ENCODE measurements at regions not wholly inside any gene's neighbourhood (a gene's known extent, or its start where the extent isn't known, plus 50 kb on each side); places are given as distances from the start of the nearest gene placed in this dataset.

DNA sequence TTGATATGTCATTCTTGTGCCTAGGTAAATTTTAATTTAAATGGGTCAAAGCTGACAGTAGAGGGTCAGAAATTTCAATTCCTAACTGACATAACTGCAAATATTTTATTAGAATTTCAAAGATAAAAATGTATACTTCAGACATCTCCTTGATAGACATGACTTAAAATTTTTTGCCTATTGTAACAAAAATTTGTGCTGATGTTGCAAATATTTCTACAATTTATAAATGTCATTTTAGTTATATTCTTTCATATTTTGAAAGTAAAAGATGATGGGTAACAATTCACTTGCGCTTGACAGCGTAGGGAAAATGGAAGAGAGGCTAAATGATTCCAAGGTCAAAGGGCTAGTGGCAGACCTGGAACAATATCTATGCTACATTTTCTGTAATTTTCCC, 220.3 kb upstream of the ST8SIA4 start:
- Histone ChIP-seq H3K79me2 (ENCODE audit: insufficient read depth, low read length) (no peaks in the 10 kb centered on the region), H3K36me3 (ENCODE audit: low read length) (0 out of 2 replicates have a peak, but pooled peaks cover 2% of the 10 kb centered on the region), H3K27ac (ENCODE audit: low read depth, low read length) (no peak overlapping the region), H3K27me3 (ENCODE audit: low read length) (no peaks in the 10 kb centered on the region), H2AFZ (ENCODE audit: low read depth, low read length, severe bottlenecking) (no peak overlapping the region), H3K9ac (ENCODE audit: low read length) (no peak overlapping the region), H3K4me3 (ENCODE audit: insufficient read depth, low read length, poor library complexity, severe bottlenecking) (no peak overlapping the region), H3K9me3 (ENCODE audit: insufficient read depth, low read length) (no peaks in the 10 kb centered on the region), H3F3A (ENCODE audit: insufficient read depth) (no peaks in the 10 kb centered on the region), H3K4me2 (ENCODE audit: low read depth, low read length, poor library complexity, severe bottlenecking) (no peak overlapping the region), H4K20me1 (ENCODE audit: low read depth, low read length) (no peaks in the 10 kb centered on the region), H3K9me2 (replicated peaks; ENCODE audit: insufficient read depth, low read length) (no peaks in the 10 kb centered on the region)
- TF ChIP-seq, protein P1, sequence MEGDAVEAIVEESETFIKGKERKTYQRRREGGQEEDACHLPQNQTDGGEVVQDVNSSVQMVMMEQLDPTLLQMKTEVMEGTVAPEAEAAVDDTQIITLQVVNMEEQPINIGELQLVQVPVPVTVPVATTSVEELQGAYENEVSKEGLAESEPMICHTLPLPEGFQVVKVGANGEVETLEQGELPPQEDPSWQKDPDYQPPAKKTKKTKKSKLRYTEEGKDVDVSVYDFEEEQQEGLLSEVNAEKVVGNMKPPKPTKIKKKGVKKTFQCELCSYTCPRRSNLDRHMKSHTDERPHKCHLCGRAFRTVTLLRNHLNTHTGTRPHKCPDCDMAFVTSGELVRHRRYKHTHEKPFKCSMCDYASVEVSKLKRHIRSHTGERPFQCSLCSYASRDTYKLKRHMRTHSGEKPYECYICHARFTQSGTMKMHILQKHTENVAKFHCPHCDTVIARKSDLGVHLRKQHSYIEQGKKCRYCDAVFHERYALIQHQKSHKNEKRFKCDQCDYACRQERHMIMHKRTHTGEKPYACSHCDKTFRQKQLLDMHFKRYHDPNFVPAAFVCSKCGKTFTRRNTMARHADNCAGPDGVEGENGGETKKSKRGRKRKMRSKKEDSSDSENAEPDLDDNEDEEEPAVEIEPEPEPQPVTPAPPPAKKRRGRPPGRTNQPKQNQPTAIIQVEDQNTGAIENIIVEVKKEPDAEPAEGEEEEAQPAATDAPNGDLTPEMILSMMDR (IDR thresholded peaks at IDR 0.05; ENCODE audit: insufficient read depth, low read length, poor library complexity, severe bottlenecking) = no peak
- TF ChIP-seq EZH2phosphoT487 (conservative IDR thresholded peaks at IDR 0.05; ENCODE audit: low read length) = no peak

DNA sequence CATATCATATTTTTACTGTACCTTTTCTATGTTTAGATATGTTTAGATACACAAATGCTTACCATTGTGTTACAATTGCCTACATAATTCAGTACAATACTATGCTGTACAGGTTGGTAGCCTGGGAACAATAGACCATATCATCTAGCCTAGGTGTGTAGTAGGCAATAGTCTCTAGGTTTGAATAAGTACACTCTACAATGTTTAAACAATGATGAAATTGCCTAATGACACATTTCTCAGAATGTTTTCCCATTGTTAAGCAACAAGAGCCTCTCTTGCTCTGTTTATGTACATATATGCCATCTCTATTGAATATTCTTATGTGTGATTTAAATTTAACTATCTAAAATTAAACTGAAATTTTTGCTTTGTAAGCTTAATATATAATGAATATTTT, 209.6 kb upstream of the ST8SIA4 start:
- TF ChIP-seq, protein P1 (IDR thresholded peaks at IDR 0.05; ENCODE audit: insufficient read depth, low read length, poor library complexity, severe bottlenecking) = no peak
- no peak for TF ChIP-seq EZH2phosphoT487 (conservative IDR thresholded peaks at IDR 0.05; ENCODE audit: low read length)
- H3K27ac ChIP-seq (ENCODE audit: low read depth, low read length) = no peak overlapping the region
- H3K79me2 ChIP-seq (ENCODE audit: insufficient read depth, low read length) = no peaks in the 10 kb centered on the region
- H3K9ac ChIP-seq (ENCODE audit: low read length) = no peak overlapping the region
- H3K4me2 ChIP-seq (ENCODE audit: low read depth, low read length, poor library complexity, severe bottlenecking) = no peak overlapping the region
- H3F3A ChIP-seq (ENCODE audit: insufficient read depth) = no peaks in the 10 kb centered on the region
- no peaks in the 10 kb centered on the region for H3K9me3 ChIP-seq (ENCODE audit: insufficient read depth, low read length)
- no peaks in the 10 kb centered on the region for H3K27me3 ChIP-seq (ENCODE audit: low read length)
- H3K36me3 ChIP-seq (ENCODE audit: low read length) = no peaks in the 10 kb centered on the region
- no peak overlapping the region for H3K4me3 ChIP-seq (ENCODE audit: insufficient read depth, low read length, poor library complexity, severe bottlenecking)
- H4K20me1 ChIP-seq (ENCODE audit: low read depth, low read length) = no peaks in the 10 kb centered on the region
- no peaks in the 10 kb centered on the region for H3K9me2 ChIP-seq (replicated peaks; ENCODE audit: insufficient read depth, low read length)
- H2AFZ ChIP-seq (ENCODE audit: low read depth, low read length, severe bottlenecking) = no peak overlapping the region

DNA sequence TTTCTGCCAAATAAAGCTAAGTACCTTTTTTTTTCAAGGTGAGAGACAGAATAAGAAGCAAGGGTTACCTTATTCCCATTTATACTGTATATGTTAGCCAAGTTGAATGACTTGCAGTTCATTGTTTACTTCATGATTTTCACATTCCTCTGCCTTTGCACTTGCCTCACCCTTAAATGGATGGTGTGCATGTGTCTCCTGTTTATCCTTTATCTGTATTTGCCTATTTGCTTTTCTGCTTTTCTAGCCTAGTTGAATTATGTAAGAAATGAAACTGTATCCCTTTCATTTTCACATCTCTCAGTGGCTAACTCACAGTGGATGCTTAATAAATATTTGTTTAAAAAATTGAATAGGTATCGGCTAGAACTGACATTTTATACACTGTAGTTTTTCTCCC, 200.8 kb upstream of the ST8SIA4 start:
- Histone ChIP-seq H3K4me3 (ENCODE audit: insufficient read depth, low read length, poor library complexity, severe bottlenecking) (no peak overlapping the region), H3F3A (ENCODE audit: insufficient read depth) (no peaks in the 10 kb centered on the region), H4K20me1 (ENCODE audit: low read depth, low read length) (no peaks in the 10 kb centered on the region), H3K9me3 (ENCODE audit: insufficient read depth, low read length) (no peaks in the 10 kb centered on the region), H2AFZ (ENCODE audit: low read depth, low read length, severe bottlenecking) (no peak overlapping the region), H3K79me2 (ENCODE audit: insufficient read depth, low read length) (no peaks in the 10 kb centered on the region), H3K4me2 (ENCODE audit: low read depth, low read length, poor library complexity, severe bottlenecking) (no peak overlapping the region), H3K9ac (ENCODE audit: low read length) (no peak overlapping the region), H3K9me2 (replicated peaks; ENCODE audit: insufficient read depth, low read length) (no peaks in the 10 kb centered on the region), H3K27ac (ENCODE audit: low read depth, low read length) (no peak overlapping the region), H3K27me3 (ENCODE audit: low read length) (no peaks in the 10 kb centered on the region), H3K36me3 (ENCODE audit: low read length) (no peaks in the 10 kb centered on the region)
- no peak for TF ChIP-seq EZH2phosphoT487 (conservative IDR thresholded peaks at IDR 0.05; ENCODE audit: low read length)
- TF ChIP-seq, protein P1 (IDR thresholded peaks at IDR 0.05; ENCODE audit: insufficient read depth, low read length, poor library complexity, severe bottlenecking) = no peak

All from SU-DHL-6 (cell line).